H1 (cell line): ENCODE measurements at regions not wholly inside any gene's neighbourhood (a gene's known extent, or its start where the extent isn't known, plus 50 kb on each side); places are given as distances from the start of the nearest gene placed in this dataset.

ENCODE experiments used
- CTCF ChIA-PET: fragments of 300-600 bp; sonication (Branson Sonifier 250); formaldehyde crosslinking; loops from one replicate; lab custom pipeline; 2021; ENCODE audit not compliant: partially characterized antibody; lab: Charles Lee
- POLR2A ChIA-PET: fragments of 300-600 bp; sonication (Branson Sonifier 250); formaldehyde crosslinking; loops from one replicate; lab custom pipeline; 2021; ENCODE audit warnings: inconsistent platforms; ENCODE audit not compliant: partially characterized antibody; lab: Charles Lee
- DNase-seq, 2 experiments: peaks; one replicate each; pipeline versions ENCODE4 v3.0.0 to v3.0.0-alpha.2; 2010 to 2022; ENCODE audit warnings: low spot score in 2 of 2, low read depth in 1 of 2, mixed read lengths in 1 of 2
- FAIRE-seq: peaks from 2 replicates; lab custom pipeline; 2011; peaks lifted over from hg19 to GRCh38; lab: Jason Lieb, UNC
- H2AFZ ChIP-seq: 2 replicates; pipeline ENCODE4 v1.8.1; 2012; ENCODE audit warnings: low read length, inconsistent platforms
- H2AK5ac ChIP-seq: 2 replicates; pipeline ENCODE4 v1.6.1; 2013; ENCODE audit warnings: low read depth, low read length
- H2BK120ac ChIP-seq: replicated peaks from 2 replicates; pipeline ENCODE3; 2013; ENCODE audit warnings: low read depth, low read length, inconsistent platforms
- H2BK12ac ChIP-seq: 2 replicates; pipeline ENCODE4 v1.6.1; 2013; ENCODE audit warnings: low read depth, low read length
- H2BK15ac ChIP-seq: 2 replicates; pipeline ENCODE4 v1.6.1; 2013; ENCODE audit warnings: low read length
- H2BK20ac ChIP-seq: 2 replicates; pipeline ENCODE4 v1.6.1; 2013; ENCODE audit warnings: low read length
- H2BK5ac ChIP-seq: 2 replicates; pipeline ENCODE4 v1.6.1; 2013; ENCODE audit warnings: low read depth, low read length
- H3K14ac ChIP-seq: 2 replicates; pipeline ENCODE4 v1.6.1; 2013; ENCODE audit warnings: inconsistent platforms; ENCODE audit not compliant: insufficient read length
- H3K18ac ChIP-seq: 2 replicates; pipeline ENCODE4 v1.6.1; 2013; ENCODE audit warnings: low read length; ENCODE audit errors: extremely low read depth
- H3K23ac ChIP-seq: 2 replicates; pipeline ENCODE4 v1.6.1; 2013; ENCODE audit warnings: inconsistent platforms; ENCODE audit not compliant: insufficient read length
- H3K23me2 ChIP-seq: 2 replicates; pipeline ENCODE4 v1.6.1; 2013; ENCODE audit warnings: low read depth, low read length
- H3K27ac ChIP-seq: 2 replicates; pipeline ENCODE4 v1.6.1; 2011; ENCODE audit warnings: low read depth, low read length, inconsistent platforms
- H3K27me3 ChIP-seq, 4 experiments: replicated peaks in 1 of 4; 1 replicate in 1 of 4; 2 replicates in 3 of 4; pipeline versions ENCODE4 v1.6.1 to v1.8.1; 2011 to 2013; ENCODE audit warnings: low read length in 3 of 4, mild to moderate bottlenecking in 3 of 4, inconsistent platforms in 2 of 4, mixed read lengths in 2 of 4, moderate library complexity in 1 of 4; ENCODE audit not compliant: control insufficient read depth in 3 of 4, insufficient read depth in 3 of 4; ENCODE audit errors: extremely low read depth in 1 of 4
- H3K36me3 ChIP-seq, 4 experiments: 2 replicates each; pipeline versions ENCODE4 v1.6.1 to v1.8.1; 2011 to 2013; ENCODE audit warnings: mild to moderate bottlenecking in 4 of 4, low read length in 3 of 4, moderate library complexity in 2 of 4, control low read depth in 1 of 4, inconsistent platforms in 1 of 4; ENCODE audit not compliant: insufficient read depth in 4 of 4, control insufficient read depth in 2 of 4
- H3K4ac ChIP-seq: replicated peaks from 2 replicates; pipeline ENCODE3; 2013; ENCODE audit warnings: low read length, low read depth, mixed read lengths, inconsistent platforms; ENCODE audit not compliant: insufficient read length
- H3K4me1 ChIP-seq, 4 experiments: replicated peaks in 1 of 4; 1 replicate in 1 of 4; 2 replicates in 3 of 4; pipeline versions ENCODE4 v1.6.1 to v1.8.1; 2011 to 2013; ENCODE audit warnings: low read length in 3 of 4, inconsistent platforms in 2 of 4, mixed read lengths in 1 of 4; ENCODE audit not compliant: insufficient read depth in 4 of 4, control insufficient read depth in 3 of 4
- H3K4me2 ChIP-seq, 2 experiments: 2 replicates each; pipeline versions ENCODE4 v1.6.1 to v1.8.1; 2011 to 2013; ENCODE audit warnings: low read depth in 2 of 2, low read length in 2 of 2, control low read depth in 1 of 2, inconsistent platforms in 1 of 2, mild to moderate bottlenecking in 1 of 2; ENCODE audit not compliant: insufficient read depth in 1 of 2
- H3K4me3 ChIP-seq, 4 experiments: fragments of 200-600, 300-600 bp in 1 of 4; sonication (generic), shearing (Covaris generic), sonication (Bioruptor Twin) in 1 of 4; 2 replicates each; pipeline versions ENCODE4 v1.5.1 to v1.8.1; 2011 to 2016; ENCODE audit warnings: low read length in 4 of 4, low read depth in 3 of 4, control low read depth in 2 of 4, inconsistent platforms in 2 of 4, mild to moderate bottlenecking in 2 of 4, mixed read lengths in 1 of 4, moderate library complexity in 1 of 4; ENCODE audit not compliant: insufficient read depth in 2 of 4; ENCODE audit errors: extremely low read depth in 1 of 4
- H3K56ac ChIP-seq: replicated peaks from 2 replicates; pipeline ENCODE3; 2013; ENCODE audit warnings: low read depth, mild to moderate bottlenecking, mixed read lengths, low read length, inconsistent platforms; ENCODE audit not compliant: insufficient read length
- H3K79me1 ChIP-seq: 2 replicates; pipeline ENCODE4 v1.6.1; 2013; ENCODE audit warnings: low read depth, low read length, control low read depth
- H3K79me2 ChIP-seq, 2 experiments: 2 replicates each; pipeline versions ENCODE4 v1.6.1 to v1.8.1; 2012 to 2013; ENCODE audit warnings: low read length in 2 of 2, mild to moderate bottlenecking in 2 of 2, inconsistent platforms in 1 of 2; ENCODE audit not compliant: insufficient read depth in 2 of 2, control insufficient read depth in 1 of 2
- H3K9ac ChIP-seq, 4 experiments: replicated peaks in 1 of 4; 1 replicate in 1 of 4; 2 replicates in 3 of 4; pipeline versions ENCODE4 v1.6.1 to v1.8.1; 2011 to 2013; ENCODE audit warnings: low read depth in 3 of 4, low read length in 3 of 4, control low read depth in 2 of 4, mild to moderate bottlenecking in 2 of 4, moderate library complexity in 2 of 4, inconsistent platforms in 1 of 4; ENCODE audit errors: extremely low read depth in 1 of 4
- H3K9me3 ChIP-seq, 2 experiments: 2 replicates each; pipeline versions ENCODE4 v1.6.1 to v1.8.1; 2012 to 2013; ENCODE audit warnings: mild to moderate bottlenecking in 2 of 2, moderate library complexity in 2 of 2, control low read depth in 1 of 2, inconsistent platforms in 1 of 2, low read depth in 1 of 2, low read length in 1 of 2, mixed read lengths in 1 of 2; ENCODE audit not compliant: insufficient read depth in 2 of 2
- H4K20me1 ChIP-seq, 2 experiments: replicated peaks in 1 of 2; 2 replicates each; pipeline versions ENCODE3 to v1.8.1; 2011 to 2013; ENCODE audit warnings: inconsistent platforms in 2 of 2, low read length in 2 of 2, mild to moderate bottlenecking in 1 of 2; ENCODE audit not compliant: insufficient read depth in 2 of 2, control insufficient read depth in 1 of 2
- H4K5ac ChIP-seq: 2 replicates; pipeline ENCODE4 v1.6.1; 2013; ENCODE audit warnings: low read length, low read depth, mixed read lengths, inconsistent platforms; ENCODE audit not compliant: insufficient read length
- H4K8ac ChIP-seq: 2 replicates; pipeline ENCODE4 v1.8.0; 2013; ENCODE audit warnings: mild to moderate bottlenecking, moderate library complexity, low read length, inconsistent platforms; ENCODE audit not compliant: insufficient read depth; ENCODE audit errors: extremely low read depth
- H4K91ac ChIP-seq: replicated peaks from 2 replicates; pipeline ENCODE3; 2013; ENCODE audit warnings: low read length, mixed read lengths, inconsistent platforms; ENCODE audit not compliant: insufficient read length
- RXRA ChIP-seq: IDR thresholded peaks from 2 replicates; pipeline ENCODE4 v1.6.1; 2011; ENCODE audit warnings: low read depth, mild to moderate bottlenecking, low read length, moderate library complexity; ENCODE audit not compliant: insufficient read depth
- WGBS, 2 experiments: shearing (Covaris generic) in 1 of 2; methylation state at CpG; one replicate each; pipeline versions ENCODE4 v1.1.6 to v1.1.7; 2013 to 2015; ENCODE audit warnings: low lambda C conversion rate in 2 of 2, mixed read lengths in 2 of 2, inconsistent platforms in 1 of 2, low coverage in 1 of 2, missing lambda C conversion rate in 1 of 2; ENCODE audit not compliant: insufficient replicate concordance in 2 of 2, insufficient coverage in 1 of 2, insufficient read length in 1 of 2; ENCODE audit errors: extremely low coverage in 1 of 2, missing lambda C conversion rate in 1 of 2; 5-methylcytosine and 5-hydroxymethylcytosine counted together

DNA sequence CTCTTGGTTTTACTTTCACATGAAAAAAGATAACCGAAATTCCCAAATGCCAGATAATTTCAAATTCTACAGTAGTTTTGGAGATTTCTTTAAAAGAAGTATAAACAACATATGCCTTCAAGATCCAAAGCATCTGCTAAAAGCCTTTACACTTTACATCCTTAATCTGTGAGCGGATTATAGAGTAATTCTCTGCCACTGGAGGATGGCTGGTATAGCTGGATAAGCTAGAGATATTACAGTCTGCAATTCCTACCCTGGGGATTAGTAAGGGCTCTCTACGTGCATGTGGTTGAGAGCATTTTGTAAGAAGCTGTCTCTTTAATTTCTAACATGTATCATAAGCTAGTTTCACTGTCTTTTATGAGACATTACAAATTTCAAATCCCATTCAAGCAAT, 240.3 kb upstream of the HMGA2 start:
- Histone ChIP-seq H3K23ac (no peak overlapping the region), H3K27ac (no peak overlapping the region), H3K4me2 (no peak overlapping the region), H3K36me3 (no peaks in the 10 kb centered on the region), H3K27me3 (no peaks in the 10 kb centered on the region), H2AFZ (no peak overlapping the region), H3K4me1 (no peaks in the 10 kb centered on the region), H3K9me3 (no peaks in the 10 kb centered on the region), H3K56ac (no peak overlapping the region), H2BK15ac (no peak overlapping the region), H3K23me2 (no peaks in the 10 kb centered on the region), H4K5ac (no peak overlapping the region), H4K91ac (no peak overlapping the region), H3K4ac (no peak overlapping the region), H3K14ac (no peak overlapping the region), H3K9ac (no peak overlapping the region), H2BK5ac (no peak overlapping the region), H2AK5ac (no peak overlapping the region), H2BK12ac (no peak overlapping the region), H4K20me1 (no peaks in the 10 kb centered on the region), H3K4me3 (no peak overlapping the region), H2BK120ac (no peak overlapping the region), H3K79me2 (no peaks in the 10 kb centered on the region), H3K18ac (no peak overlapping the region), H2BK20ac (no peak overlapping the region), H4K8ac (no peak overlapping the region), H3K79me1 (no peaks in the 10 kb centered on the region)
- WGBS, 2 experiments, result 84% methylated on average over 3 of the region's 3 CpGs; no CpG with 5 or more reads in 1 of the 2 experiments
- ChIA-PET CTCF (interaction anchor here (0.6 to 1.8 kb wide), 5 partner anchors 18 to 340 kb away, joined by 3 to 7 read pairs (median 3); no protein-coding TSS in a partner anchor), POLR2A (no interaction called here)
- no peak for FAIRE-seq
- no peak for DNase-seq
- TF ChIP-seq RXRA, result no peak
